ENCODE measurements at regions not wholly inside any gene's neighbourhood (a gene's known extent, or its start where the extent isn't known, plus 50 kb on each side); places are given as distances from the start of the nearest gene placed in this dataset.

DNA sequence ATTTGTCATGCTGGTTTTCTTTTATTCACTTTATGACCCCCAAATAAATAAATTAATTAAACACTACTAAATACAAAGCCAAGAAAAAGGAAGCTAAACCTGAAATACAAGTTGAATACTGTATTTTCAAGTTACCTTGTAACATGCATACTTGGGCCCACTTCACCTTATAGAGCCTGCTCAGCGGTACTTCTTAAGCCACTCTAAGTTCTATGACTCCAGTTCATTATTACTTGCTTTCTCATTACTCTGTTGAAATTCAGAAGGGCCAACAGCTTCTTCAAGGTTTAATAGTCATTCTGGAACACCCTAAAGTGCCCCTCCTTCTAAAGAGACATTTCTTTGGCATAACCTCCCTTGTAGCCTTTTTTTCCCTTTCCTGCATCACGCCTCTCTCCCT is 844.5 kb downstream of the RPA4 start:
- H2BK20ac ChIP-seq (ENCODE audit: low read length): no peak overlapping the region
- H3K4me1 ChIP-seq (replicated peaks in 1 of 4; ENCODE audit: control insufficient read depth in 3 of 4, insufficient read depth in 4 of 4, low read length in 3 of 4): no peaks in the 10 kb centered on the region
- H4K8ac ChIP-seq (ENCODE audit: extremely low read depth, insufficient read depth, low read length): no peak overlapping the region
- no peak for DNase-seq (ENCODE audit: low read depth in 1 of 2, low spot score in 2 of 2)
- ChIA-PET POLR2A (ENCODE audit: partially characterized antibody) (interaction anchor here (0.6 kb wide), 1 partner anchor 172 kb away, joined by 3 read pairs; no protein-coding TSS in a partner anchor), CTCF (ENCODE audit: partially characterized antibody) (no interaction called here)
- no peak overlapping the region for H3K23ac ChIP-seq (ENCODE audit: insufficient read length)
- H3K14ac ChIP-seq (ENCODE audit: insufficient read length): no peak overlapping the region
- no peak overlapping the region for H3K9ac ChIP-seq (replicated peaks in 1 of 4; ENCODE audit: extremely low read depth in 1 of 4, low read depth in 3 of 4, low read length in 3 of 4)
- H3K27me3 ChIP-seq (replicated peaks in 1 of 4; ENCODE audit: control insufficient read depth in 3 of 4, extremely low read depth in 1 of 4, insufficient read depth in 3 of 4, low read length in 3 of 4): no peaks in the 10 kb centered on the region
- H3K4me2 ChIP-seq (ENCODE audit: insufficient read depth in 1 of 2, low read depth in 2 of 2, low read length in 2 of 2): no peak overlapping the region
- no peak overlapping the region for H3K4me3 ChIP-seq (ENCODE audit: extremely low read depth in 1 of 4, insufficient read depth in 2 of 4, low read depth in 3 of 4, low read length in 4 of 4)
- H2BK15ac ChIP-seq (ENCODE audit: low read length): no peak overlapping the region
- no peak overlapping the region for H2BK12ac ChIP-seq (ENCODE audit: low read depth, low read length)
- H3K36me3 ChIP-seq (ENCODE audit: control insufficient read depth in 2 of 4, insufficient read depth in 4 of 4, low read length in 3 of 4): no peaks in the 10 kb centered on the region
- no peak overlapping the region for H3K4ac ChIP-seq (replicated peaks; ENCODE audit: insufficient read length, low read depth, low read length)
- no peaks in the 10 kb centered on the region for H3K23me2 ChIP-seq (ENCODE audit: low read depth, low read length)
- no peak for FAIRE-seq
- no peak overlapping the region for H4K91ac ChIP-seq (replicated peaks; ENCODE audit: insufficient read length, low read length)
- no peak for TF ChIP-seq POLR2AphosphoS5 (IDR thresholded peaks at IDR 0.05; ENCODE audit: low read depth, low read length)
- no peak for TF ChIP-seq RBBP5 (IDR thresholded peaks at IDR 0.05; ENCODE audit: borderline replicate concordance, low read depth, low read length)
- no peak overlapping the region for H3K56ac ChIP-seq (replicated peaks; ENCODE audit: insufficient read length, low read depth, low read length)
- no peak overlapping the region for H3K18ac ChIP-seq (ENCODE audit: extremely low read depth, low read length)
- no peak overlapping the region for H3K27ac ChIP-seq (ENCODE audit: low read depth, low read length)
- no peaks in the 10 kb centered on the region for H3K79me1 ChIP-seq (ENCODE audit: low read depth, low read length)
- WGBS, 2 experiments (ENCODE audit: extremely low coverage in 1 of 2, insufficient coverage in 1 of 2, insufficient read length in 1 of 2, insufficient replicate concordance in 2 of 2, low coverage in 1 of 2, low lambda C conversion rate in 2 of 2, missing lambda C conversion rate in 1 of 2): 95% methylated on average over 2 of the region's 2 CpGs; no CpG with 5 or more reads in 1 of the 2 experiments
- H2AFZ ChIP-seq (ENCODE audit: low read length): no peak overlapping the region
- H3K9me3 ChIP-seq (ENCODE audit: insufficient read depth in 2 of 2, low read depth in 1 of 2, low read length in 1 of 2): no peaks in the 10 kb centered on the region
- no peaks in the 10 kb centered on the region for H4K20me1 ChIP-seq (replicated peaks in 1 of 2; ENCODE audit: control insufficient read depth in 1 of 2, insufficient read depth in 2 of 2, low read length in 2 of 2)
- H2AK5ac ChIP-seq (ENCODE audit: low read depth, low read length): no peak overlapping the region
- H2BK120ac ChIP-seq (replicated peaks; ENCODE audit: low read depth, low read length): no peak overlapping the region
- no peaks in the 10 kb centered on the region for H3K79me2 ChIP-seq (ENCODE audit: control insufficient read depth in 1 of 2, insufficient read depth in 2 of 2, low read length in 2 of 2)
- H4K5ac ChIP-seq (ENCODE audit: insufficient read length, low read depth, low read length): no peak overlapping the region
- H2BK5ac ChIP-seq (ENCODE audit: low read depth, low read length): no peak overlapping the region
